ENCODE measurements at regions not wholly inside any gene's neighbourhood (a gene's known extent, or its start where the extent isn't known, plus 50 kb on each side); places are given as distances from the start of the nearest gene placed in this dataset.

GRCh38 chr7:16130111-16131110, 290.9 kb downstream of the CRPPA start:
- ATAC-seq: peak in 1 of 2 donors; percentile 26
- no peak overlapping the region for H3K4me3 ChIP-seq (ENCODE audit: low read length)

DNA sequence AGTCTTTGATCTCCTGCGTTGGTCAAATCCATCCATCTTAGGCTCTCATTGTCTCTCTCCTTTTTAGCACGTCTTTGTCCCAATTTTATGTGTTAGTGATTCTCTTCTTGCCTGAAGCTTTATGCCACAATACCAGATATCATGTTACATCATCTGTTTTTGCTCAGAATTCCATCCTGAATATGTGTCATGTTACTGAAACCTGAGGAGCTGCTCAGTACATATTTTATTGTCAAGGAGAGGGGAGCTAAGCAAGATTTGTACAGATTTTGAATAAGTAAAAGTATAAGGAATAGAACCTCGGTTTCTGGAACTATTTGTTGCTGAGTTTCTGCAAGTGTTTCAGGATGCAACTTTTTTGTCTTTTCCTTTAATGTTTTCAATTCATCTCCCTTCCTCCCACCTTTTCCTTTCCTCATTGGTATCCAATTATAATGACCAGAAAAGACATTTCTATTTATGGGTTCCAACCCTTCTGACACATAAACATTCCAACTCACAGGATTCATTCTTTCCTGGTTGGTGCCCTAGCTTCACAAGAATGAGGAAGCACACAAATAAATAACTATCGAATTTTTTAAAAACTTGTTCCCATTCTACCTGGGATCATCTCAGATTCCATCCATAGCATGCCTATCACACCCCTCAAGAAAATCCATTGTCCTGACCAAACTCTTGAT, 291.8 kb downstream of the CRPPA start:
- 65% methylated on average over 4 of the region's 4 CpGs for WGBS
- intact Hi-C loops (cut with DNase I): no loop called here
- Histone ChIP-seq H3K4me1 (ENCODE audit: control insufficient read depth, insufficient read depth, low read length) (peaks cover 5% of the 10 kb centered on the region), H3K27me3 (ENCODE audit: control insufficient read depth, insufficient read depth) (no peaks in the 10 kb centered on the region), H3K27ac (ENCODE audit: low read length) (no peak overlapping the region), H3K9me3 (ENCODE audit: control insufficient read depth, low read length) (no peaks in the 10 kb centered on the region), H3K4me3 (ENCODE audit: low read length) (no peak overlapping the region)
- DNase-seq: no peak
- no peak for ATAC-seq

More at GRCh38 chr7:16130111-16131110, 290.9 kb downstream of the CRPPA start:
- intact Hi-C loops (cut with DNase I): no loop called here
- no peak for DNase-seq
- Histone ChIP-seq H3K27me3 (ENCODE audit: control insufficient read depth, insufficient read depth) (no peaks in the 10 kb centered on the region), H3K27ac (ENCODE audit: low read length) (peak overlapping the region; percentile 10), H3K4me1 (ENCODE audit: control insufficient read depth, insufficient read depth, low read length) (peaks cover 5% of the 10 kb centered on the region), H3K9me3 (ENCODE audit: control insufficient read depth, low read length) (no peaks in the 10 kb centered on the region)
- 33% methylated on average over 1 of the region's 1 CpG for WGBS

DNA sequence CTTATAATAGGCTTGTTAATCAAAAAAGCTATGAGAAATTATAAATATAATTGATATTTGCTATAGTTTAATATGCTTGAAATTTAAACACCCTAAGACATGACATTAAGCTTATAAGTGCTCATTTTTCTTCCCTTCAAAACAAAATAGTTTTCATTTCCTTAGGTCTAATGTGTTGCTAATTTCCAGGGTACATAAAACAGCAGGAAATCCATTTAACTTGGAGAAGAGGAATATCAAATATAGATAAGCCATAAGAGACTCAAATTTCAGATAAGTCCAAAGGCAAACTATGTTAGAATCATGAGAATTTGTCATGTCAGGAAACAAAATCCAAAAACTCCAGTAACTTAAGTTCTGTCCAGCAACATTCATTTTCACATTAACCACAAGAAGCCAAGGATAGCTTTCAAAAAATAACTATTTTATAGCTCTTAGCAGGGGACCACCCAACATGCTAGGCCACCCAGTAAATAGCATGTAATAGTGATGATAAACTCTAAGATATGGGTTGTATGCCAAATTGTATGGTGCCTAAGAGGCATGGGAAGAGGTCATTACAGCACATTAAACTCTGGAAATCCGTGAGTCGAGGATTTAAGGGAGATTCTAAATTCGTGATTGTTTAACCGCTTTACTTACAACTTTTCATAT, 298.1 kb downstream of the CRPPA start:
- no peaks in the 10 kb centered on the region for H3K4me1 ChIP-seq (ENCODE audit: control insufficient read depth, insufficient read depth, low read length)
- H3K27me3 ChIP-seq (ENCODE audit: control insufficient read depth, insufficient read depth): no peaks in the 10 kb centered on the region
- no peak for ATAC-seq
- DNase-seq: no peak
- 92% methylated on average over 4 of the region's 4 CpGs for WGBS
- H3K27ac ChIP-seq (ENCODE audit: low read length): no peak overlapping the region
- H3K9me3 ChIP-seq (ENCODE audit: control insufficient read depth, low read length): no peaks in the 10 kb centered on the region
- intact Hi-C loops (cut with DNase I): no loop called here
- no peak overlapping the region for H3K4me3 ChIP-seq (ENCODE audit: low read length)

DNA sequence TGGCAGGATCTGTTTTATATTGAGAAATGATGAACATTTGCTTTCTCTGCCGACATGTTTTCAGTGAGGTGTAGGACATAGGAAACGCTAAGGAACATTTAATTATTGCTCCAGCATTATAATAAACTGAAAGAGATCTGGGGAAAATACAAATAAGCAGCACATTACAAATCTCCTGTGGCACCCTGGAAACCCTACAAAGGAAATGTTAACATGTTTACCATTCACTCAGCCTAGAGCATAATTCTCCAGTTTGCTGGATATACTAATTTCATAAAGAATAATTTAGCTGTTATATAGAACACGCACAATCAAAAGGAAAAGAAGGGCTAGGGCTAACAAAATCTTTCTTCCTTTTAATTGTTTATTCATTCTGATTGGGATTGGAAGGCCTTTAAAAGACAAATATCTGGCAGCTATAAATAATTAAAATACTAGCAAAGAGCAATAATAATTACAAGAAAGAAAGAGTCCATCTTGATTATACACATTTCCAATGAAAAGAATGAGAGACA, 299.4 kb downstream of the CRPPA start:
- Histone ChIP-seq H3K4me3 (ENCODE audit: low read length) (no peak overlapping the region), H3K27me3 (ENCODE audit: control insufficient read depth, insufficient read depth) (no peaks in the 10 kb centered on the region), H3K9me3 (ENCODE audit: control insufficient read depth, low read length) (no peaks in the 10 kb centered on the region), H3K4me1 (ENCODE audit: control insufficient read depth, insufficient read depth, low read length) (no peaks in the 10 kb centered on the region), H3K27ac (ENCODE audit: low read length) (no peak overlapping the region)
- intact Hi-C loops (cut with DNase I): no loop called here
- WGBS: 90% methylated on average over 3 of the region's 3 CpGs
- ATAC-seq (no peak), DNase-seq (no peak)

DNA sequence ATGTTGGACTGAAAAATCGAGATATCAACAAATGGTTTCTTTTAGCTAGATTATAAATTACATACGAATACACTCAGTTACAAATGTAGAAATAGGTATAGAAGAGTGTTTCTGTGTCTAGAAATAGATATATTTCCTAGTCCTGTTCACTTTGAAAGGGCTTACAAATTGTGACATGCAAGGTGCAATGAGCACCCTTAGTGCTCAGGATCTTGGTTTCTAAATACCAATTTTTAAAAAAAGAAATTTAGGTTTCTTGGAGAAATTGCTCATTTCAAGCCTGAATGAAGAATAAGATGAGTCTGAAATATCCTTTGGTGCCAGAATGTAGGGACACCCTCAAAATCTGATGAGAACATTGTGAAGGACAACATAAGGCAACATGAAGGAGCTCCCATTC, 306.0 kb downstream of the CRPPA start:
- Histone ChIP-seq H3K4me3 (ENCODE audit: low read length) (no peak overlapping the region), H3K4me1 (ENCODE audit: control insufficient read depth, insufficient read depth, low read length) (no peaks in the 10 kb centered on the region), H3K27me3 (ENCODE audit: control insufficient read depth, insufficient read depth) (no peaks in the 10 kb centered on the region), H3K9me3 (ENCODE audit: control insufficient read depth, low read length) (no peaks in the 10 kb centered on the region), H3K27ac (ENCODE audit: low read length) (no peak overlapping the region)
- intact Hi-C loops (cut with DNase I): loop anchor here in 3 of 4 donors (10.0 kb wide), 1 partner anchor 449 kb away; no protein-coding TSS in a partner anchor
- 92% methylated on average over 2 of the region's 2 CpGs for WGBS
- no peak for ATAC-seq
- DNase-seq: no peak

DNA sequence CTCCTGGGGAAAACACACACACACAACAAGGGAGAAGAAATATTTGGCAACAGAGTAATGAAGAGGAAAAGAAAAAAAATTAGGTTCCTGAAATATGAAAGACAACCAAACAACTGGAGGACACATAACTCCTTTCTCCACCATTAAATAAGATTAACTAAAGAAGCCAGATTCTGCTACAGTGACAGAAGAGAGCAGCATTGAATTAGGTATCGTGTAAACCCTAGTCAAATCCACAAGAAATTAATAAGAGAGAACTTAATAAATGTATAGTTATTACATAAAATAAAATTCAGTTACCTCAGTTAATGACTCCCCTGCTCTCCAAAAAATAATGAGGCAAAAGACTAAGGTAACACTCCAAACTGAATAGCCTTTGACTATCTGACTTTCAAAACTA, 306.7 kb downstream of the CRPPA start:
- intact Hi-C loops (cut with DNase I): loop anchor here in 3 of 4 donors (10.0 kb wide), 1 partner anchor 450 kb away; no protein-coding TSS in a partner anchor
- WGBS: 84% methylated on average over 1 of the region's 1 CpG
- no peak overlapping the region for H3K27ac ChIP-seq (ENCODE audit: low read length)
- no peaks in the 10 kb centered on the region for H3K4me1 ChIP-seq (ENCODE audit: control insufficient read depth, insufficient read depth, low read length)
- no peaks in the 10 kb centered on the region for H3K27me3 ChIP-seq (ENCODE audit: control insufficient read depth, insufficient read depth)
- ATAC-seq (no peak), DNase-seq (no peak)
- no peak overlapping the region for H3K4me3 ChIP-seq (ENCODE audit: low read length)
- H3K9me3 ChIP-seq (ENCODE audit: control insufficient read depth, low read length): no peaks in the 10 kb centered on the region

DNA sequence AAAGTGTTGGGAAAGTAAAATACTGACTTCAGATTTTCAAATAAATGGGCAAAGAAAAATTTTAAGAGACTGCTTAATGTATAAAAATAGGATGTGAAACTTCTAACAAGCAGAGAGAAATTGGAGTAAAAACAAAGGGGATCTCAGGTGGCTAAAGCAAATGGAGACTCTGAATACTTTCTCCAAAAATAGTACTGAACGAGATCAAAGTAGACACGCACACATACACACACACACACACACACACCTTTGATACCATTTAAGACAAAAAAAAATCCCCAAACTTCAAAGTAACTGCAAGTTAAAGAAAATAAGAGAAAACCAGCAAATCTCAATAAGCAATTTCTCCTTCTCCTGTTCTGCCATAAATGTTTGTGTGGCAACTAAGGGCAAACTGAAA, 307.3 kb downstream of the CRPPA start:
- no peaks in the 10 kb centered on the region for H3K27me3 ChIP-seq (ENCODE audit: control insufficient read depth, insufficient read depth)
- DNase-seq (no peak), ATAC-seq (no peak)
- WGBS: 84% methylated on average over 2 of the region's 2 CpGs
- H3K9me3 ChIP-seq (ENCODE audit: control insufficient read depth, low read length): no peaks in the 10 kb centered on the region
- no peaks in the 10 kb centered on the region for H3K4me1 ChIP-seq (ENCODE audit: control insufficient read depth, insufficient read depth, low read length)
- H3K27ac ChIP-seq (ENCODE audit: low read length): no peak overlapping the region
- no peak overlapping the region for H3K4me3 ChIP-seq (ENCODE audit: low read length)
- intact Hi-C loops (cut with DNase I): loop anchor here in 3 of 4 donors (10.0 kb wide), 1 partner anchor 451 kb away; no protein-coding TSS in a partner anchor

DNA sequence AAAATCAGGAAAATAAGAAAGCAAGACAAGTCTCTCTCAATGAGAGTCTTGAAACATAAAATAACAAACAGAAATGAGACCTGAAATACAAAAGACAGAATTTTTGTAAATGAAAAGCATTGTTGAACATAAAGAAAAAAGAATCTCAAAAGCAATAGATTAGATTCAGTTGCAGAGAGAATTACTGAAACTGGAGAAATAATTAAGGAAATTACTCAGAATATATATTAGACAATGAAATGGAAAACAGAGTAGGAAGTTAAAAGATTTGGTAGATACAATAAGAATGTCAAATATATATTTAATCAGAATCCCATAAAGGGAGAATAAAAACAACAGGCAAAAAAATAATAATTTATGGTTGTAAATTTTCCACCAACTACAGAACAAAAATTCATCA, 308.3 kb downstream of the CRPPA start:
- intact Hi-C loops (cut with DNase I): loop anchor here in 3 of 4 donors (10.0 kb wide), 1 partner anchor 452 kb away; no protein-coding TSS in a partner anchor
- no peaks in the 10 kb centered on the region for H3K4me1 ChIP-seq (ENCODE audit: control insufficient read depth, insufficient read depth, low read length)
- H3K27me3 ChIP-seq (ENCODE audit: control insufficient read depth, insufficient read depth): no peaks in the 10 kb centered on the region
- H3K4me3 ChIP-seq (ENCODE audit: low read length): no peak overlapping the region
- DNase-seq: no peak
- no peak for ATAC-seq
- no peak overlapping the region for H3K27ac ChIP-seq (ENCODE audit: low read length)
- H3K9me3 ChIP-seq (ENCODE audit: control insufficient read depth, low read length): no peaks in the 10 kb centered on the region

- peaks cover 4% of the 10 kb centered on the region for H3K9me3 ChIP-seq (ENCODE audit: control insufficient read depth, low read length)
- no peaks in the 10 kb centered on the region for H3K27me3 ChIP-seq (ENCODE audit: control insufficient read depth, insufficient read depth)
- intact Hi-C loops (cut with DNase I): no loop called here
- ATAC-seq (no peak), DNase-seq (no peak)
- no peak overlapping the region for H3K27ac ChIP-seq (ENCODE audit: low read length)
- H3K4me3 ChIP-seq (ENCODE audit: low read length): no peak overlapping the region
- no peaks in the 10 kb centered on the region for H3K4me1 ChIP-seq (ENCODE audit: control insufficient read depth, insufficient read depth, low read length)
- over 99% methylated on average over 2 of the region's 2 CpGs for WGBS
Measured at GRCh38 chr7:16106869-16107268, 314.5 kb downstream of the CRPPA start.

- H3K4me1 ChIP-seq (ENCODE audit: control insufficient read depth, insufficient read depth, low read length): no peaks in the 10 kb centered on the region
- intact Hi-C loops (cut with DNase I): no loop called here
- H3K4me3 ChIP-seq (ENCODE audit: low read length): no peak overlapping the region
- no peak for DNase-seq
- H3K27me3 ChIP-seq (ENCODE audit: control insufficient read depth, insufficient read depth): no peaks in the 10 kb centered on the region
- no peak for ATAC-seq
- WGBS: 94% methylated on average over 1 of the region's 1 CpG
- no peak overlapping the region for H3K27ac ChIP-seq (ENCODE audit: low read length)
- H3K9me3 ChIP-seq (ENCODE audit: control insufficient read depth, low read length): peaks cover 4% of the 10 kb centered on the region
Measured at GRCh38 chr7:16106300-16106699, 315.0 kb downstream of the CRPPA start.

All from right cardiac atrium (tissue), 5 donors.